Smooth muscle cell (in vitro differentiated cells): ENCODE measurements at regions not wholly inside any gene's neighbourhood (a gene's known extent, or its start where the extent isn't known, plus 50 kb on each side); places are given as distances from the start of the nearest gene placed in this dataset.

Source experiments
- DNase-seq: peaks from one replicate; lab custom pipeline; 2025; ENCODE audit not compliant: unreplicated experiment; lab: John Stamatoyannopoulos, UW
- H2AFZ ChIP-seq: fragments of 200-600 bp; sonication (generic); 2 replicates; pipeline ENCODE4 v1.6.0; 2016; ENCODE audit warnings: antibody characterized with exemption, low read depth, mild to moderate bottlenecking
- H3F3A ChIP-seq: fragments of 200-600 bp; sonication (generic); 2 replicates; pipeline ENCODE4 v1.6.0; 2017; ENCODE audit warnings: antibody characterized with exemption, low read depth
- H3K27ac ChIP-seq: fragments of 200-600 bp; sonication (generic); 2 replicates; pipeline ENCODE4 v1.5.1; 2016; ENCODE audit warnings: low read depth, mild to moderate bottlenecking
- H3K27me3 ChIP-seq: fragments of 200-600 bp; sonication (generic); 2 replicates; pipeline ENCODE4 v1.6.1; 2016; ENCODE audit warnings: low read depth, mild to moderate bottlenecking
- H3K36me3 ChIP-seq: fragments of 200-600 bp; sonication (generic); 2 replicates; pipeline ENCODE4 v1.5.1; 2016; ENCODE audit warnings: low read depth
- H3K4me1 ChIP-seq: fragments of 200-600 bp; sonication (generic); 2 replicates; pipeline ENCODE4 v1.5.1; 2016; ENCODE audit warnings: low read depth
- H3K4me2 ChIP-seq: fragments of 200-600 bp; sonication (generic); 2 replicates; pipeline ENCODE4 v1.6.0; 2016; ENCODE audit warnings: mild to moderate bottlenecking
- H3K4me3 ChIP-seq: fragments of 200-600 bp; sonication (generic); 2 replicates; pipeline ENCODE4 v1.5.1; 2016; ENCODE audit warnings: mild to moderate bottlenecking
- H3K79me2 ChIP-seq: fragments of 200-600 bp; sonication (generic); 2 replicates; pipeline ENCODE4 v1.6.0; 2016; ENCODE audit warnings: low read depth, mild to moderate bottlenecking
- H3K9ac ChIP-seq: fragments of 200-600 bp; sonication (generic); 2 replicates; pipeline ENCODE4 v1.6.0; 2016; ENCODE audit warnings: low read depth
- H3K9me3 ChIP-seq: fragments of 200-600 bp; sonication (generic); replicated peaks from 2 replicates; pipeline ENCODE4 v1.5.1; 2016; ENCODE audit warnings: low read depth
- H4K20me1 ChIP-seq: fragments of 200-600 bp; sonication (generic); 2 replicates; pipeline ENCODE4 v1.6.0; 2016; ENCODE audit warnings: low read depth
- WGBS: methylation state at CpG from one replicate; pipeline ENCODE4 v1.1.7; 2016; ENCODE audit warnings: low lambda C conversion rate; 5-methylcytosine and 5-hydroxymethylcytosine counted together
- TF ChIP-seq, protein P1 (sequence below): fragments of 200-600 bp; sonication (generic); IDR thresholded peaks from 2 replicates; pipeline ENCODE4 v1.5.1; 2017; ENCODE audit warnings: borderline replicate concordance, mild to moderate bottlenecking, antibody characterized with exemption; ENCODE audit not compliant: insufficient read depth, poor library complexity, severe bottlenecking

DNA sequence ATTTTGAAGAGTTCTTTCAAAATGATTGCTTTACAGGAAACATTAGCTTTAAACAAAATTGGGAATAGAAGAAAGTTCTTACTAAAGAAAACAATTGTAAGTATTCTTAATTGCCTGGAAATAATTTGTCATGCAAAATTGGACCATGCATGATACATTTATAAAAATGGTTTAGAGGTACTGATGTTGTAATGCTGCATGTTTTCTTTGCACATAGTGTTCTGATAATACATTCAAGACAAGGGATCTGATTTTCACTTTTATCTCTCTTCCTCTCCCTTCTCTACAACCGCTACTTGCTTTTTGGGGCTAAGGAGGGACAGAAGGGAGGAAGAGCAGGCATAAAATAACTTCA lies 211.6 kb upstream of the MPDZ start:
- H3K9me3 ChIP-seq, result no peaks in the 10 kb centered on the region
- no peak overlapping the region for H3K4me2 ChIP-seq
- no peaks in the 10 kb centered on the region for H3F3A ChIP-seq
- H3K4me3 ChIP-seq, result no peak overlapping the region
- no peaks in the 10 kb centered on the region for H3K27me3 ChIP-seq
- H3K4me1 ChIP-seq, result no peaks in the 10 kb centered on the region
- no peaks in the 10 kb centered on the region for H3K79me2 ChIP-seq
- H2AFZ ChIP-seq, result no peak overlapping the region
- no peak overlapping the region for H3K9ac ChIP-seq
- no peaks in the 10 kb centered on the region for H3K36me3 ChIP-seq
- TF ChIP-seq, protein P1, sequence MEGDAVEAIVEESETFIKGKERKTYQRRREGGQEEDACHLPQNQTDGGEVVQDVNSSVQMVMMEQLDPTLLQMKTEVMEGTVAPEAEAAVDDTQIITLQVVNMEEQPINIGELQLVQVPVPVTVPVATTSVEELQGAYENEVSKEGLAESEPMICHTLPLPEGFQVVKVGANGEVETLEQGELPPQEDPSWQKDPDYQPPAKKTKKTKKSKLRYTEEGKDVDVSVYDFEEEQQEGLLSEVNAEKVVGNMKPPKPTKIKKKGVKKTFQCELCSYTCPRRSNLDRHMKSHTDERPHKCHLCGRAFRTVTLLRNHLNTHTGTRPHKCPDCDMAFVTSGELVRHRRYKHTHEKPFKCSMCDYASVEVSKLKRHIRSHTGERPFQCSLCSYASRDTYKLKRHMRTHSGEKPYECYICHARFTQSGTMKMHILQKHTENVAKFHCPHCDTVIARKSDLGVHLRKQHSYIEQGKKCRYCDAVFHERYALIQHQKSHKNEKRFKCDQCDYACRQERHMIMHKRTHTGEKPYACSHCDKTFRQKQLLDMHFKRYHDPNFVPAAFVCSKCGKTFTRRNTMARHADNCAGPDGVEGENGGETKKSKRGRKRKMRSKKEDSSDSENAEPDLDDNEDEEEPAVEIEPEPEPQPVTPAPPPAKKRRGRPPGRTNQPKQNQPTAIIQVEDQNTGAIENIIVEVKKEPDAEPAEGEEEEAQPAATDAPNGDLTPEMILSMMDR, result no peak
- no peak overlapping the region for H3K27ac ChIP-seq
- no peak for DNase-seq
- 79% methylated on average over 1 of the region's 1 CpG for WGBS
- H4K20me1 ChIP-seq, result no peaks in the 10 kb centered on the region

DNA sequence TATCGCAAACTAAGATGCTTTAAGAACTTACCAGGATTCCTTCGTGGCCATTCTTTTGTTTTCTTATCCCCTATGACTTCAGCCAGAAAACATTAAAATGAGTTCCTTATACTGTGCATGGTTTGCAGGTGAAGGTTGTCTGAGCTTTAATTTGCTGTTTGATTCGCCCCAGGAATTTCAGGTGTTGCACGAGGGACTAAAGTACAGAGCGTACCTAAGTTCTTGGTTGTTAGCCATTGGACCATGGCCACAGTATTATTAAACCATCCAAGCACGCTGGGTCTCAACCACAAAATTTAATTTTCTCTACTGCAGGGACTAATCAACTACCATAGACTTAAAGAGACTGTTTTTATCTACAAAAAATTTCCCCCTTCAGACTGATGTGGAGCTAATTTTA lies 208.4 kb upstream of the MPDZ start:
- H3K4me2 ChIP-seq, result no peak overlapping the region
- H2AFZ ChIP-seq, result no peak overlapping the region
- no peaks in the 10 kb centered on the region for H3F3A ChIP-seq
- no peak overlapping the region for H3K4me3 ChIP-seq
- no peaks in the 10 kb centered on the region for H4K20me1 ChIP-seq
- no peaks in the 10 kb centered on the region for H3K79me2 ChIP-seq
- no peaks in the 10 kb centered on the region for H3K27me3 ChIP-seq
- no peaks in the 10 kb centered on the region for H3K4me1 ChIP-seq
- H3K9ac ChIP-seq, result no peak overlapping the region
- WGBS, result 95% methylated on average over 6 of the region's 6 CpGs
- H3K36me3 ChIP-seq, result no peaks in the 10 kb centered on the region
- H3K9me3 ChIP-seq, result no peaks in the 10 kb centered on the region
- DNase-seq, result no peak
- TF ChIP-seq, protein P1, result no peak
- H3K27ac ChIP-seq, result no peak overlapping the region

DNA sequence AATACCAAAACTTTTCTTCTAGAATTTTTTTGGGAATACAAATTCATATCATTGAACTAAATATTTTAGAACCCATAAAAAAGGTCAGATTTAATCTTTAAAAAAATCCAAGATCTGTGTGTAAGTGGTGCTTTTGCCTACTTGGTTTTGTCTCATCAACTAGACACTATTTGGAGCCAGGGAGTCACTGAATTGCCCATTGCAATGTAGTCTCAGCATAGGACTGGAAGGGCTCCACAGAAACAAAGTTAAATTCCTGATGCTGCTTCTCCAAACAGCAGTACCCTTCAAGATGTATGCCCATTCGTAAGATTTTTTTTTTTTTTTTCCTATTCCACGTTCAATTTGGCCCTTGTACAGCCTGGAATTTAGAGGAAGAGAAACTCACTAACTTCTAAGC lies 208.0 kb upstream of the MPDZ start:
- H3K27me3 ChIP-seq, result no peaks in the 10 kb centered on the region
- TF ChIP-seq, protein P1, result no peak
- no peaks in the 10 kb centered on the region for H4K20me1 ChIP-seq
- H3K79me2 ChIP-seq, result no peaks in the 10 kb centered on the region
- no peak overlapping the region for H3K4me3 ChIP-seq
- 80% methylated on average over 2 of the region's 2 CpGs for WGBS
- no peak for DNase-seq
- no peak overlapping the region for H3K4me2 ChIP-seq
- no peaks in the 10 kb centered on the region for H3F3A ChIP-seq
- H3K9me3 ChIP-seq, result no peaks in the 10 kb centered on the region
- H3K4me1 ChIP-seq, result no peaks in the 10 kb centered on the region
- H3K9ac ChIP-seq, result no peak overlapping the region
- H2AFZ ChIP-seq, result no peak overlapping the region
- H3K27ac ChIP-seq, result no peak overlapping the region
- no peaks in the 10 kb centered on the region for H3K36me3 ChIP-seq

DNA sequence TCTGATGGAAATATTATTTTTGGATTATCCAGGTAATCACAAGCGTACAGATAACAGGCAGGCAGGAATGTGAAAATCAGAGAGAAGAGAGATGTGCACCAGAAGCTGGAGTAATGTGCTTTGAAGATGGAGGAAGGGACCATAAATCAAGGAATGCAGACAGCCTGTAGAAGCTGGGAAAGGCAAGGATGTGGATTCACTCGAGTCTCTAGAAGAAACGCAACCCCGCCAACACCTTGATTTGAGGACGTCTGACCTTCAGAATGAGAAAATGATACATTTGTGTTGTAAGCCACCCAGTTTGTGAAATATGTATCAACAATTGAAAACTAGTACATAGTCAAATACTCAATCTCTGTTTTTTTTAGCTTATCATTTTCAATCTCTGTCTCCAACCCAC lies 207.6 kb upstream of the MPDZ start:
- Histone ChIP-seq H3K9ac (no peak overlapping the region), H3K4me3 (no peak overlapping the region), H3K27ac (no peak overlapping the region), H3K36me3 (no peaks in the 10 kb centered on the region), H3K79me2 (no peaks in the 10 kb centered on the region), H3F3A (no peaks in the 10 kb centered on the region), H2AFZ (no peak overlapping the region), H3K9me3 (no peaks in the 10 kb centered on the region), H4K20me1 (no peaks in the 10 kb centered on the region), H3K4me1 (no peaks in the 10 kb centered on the region), H3K4me2 (no peak overlapping the region), H3K27me3 (no peaks in the 10 kb centered on the region)
- 73% methylated on average over 5 of the region's 5 CpGs for WGBS
- TF ChIP-seq, protein P1, result no peak
- DNase-seq, result no peak
